ENCODE measurements at regions not wholly inside any gene's neighbourhood (a gene's known extent, or its start where the extent isn't known, plus 50 kb on each side); places are given as distances from the start of the nearest gene placed in this dataset.
A peak's percentile ranks its signal among the peaks of the same experiment; 100 is the strongest.
"Not testable (repeated sequence)": the region's sequence is repeated elsewhere in the genome, so short reads cannot be mapped to it uniquely, and the experiment has no call there.

DNA sequence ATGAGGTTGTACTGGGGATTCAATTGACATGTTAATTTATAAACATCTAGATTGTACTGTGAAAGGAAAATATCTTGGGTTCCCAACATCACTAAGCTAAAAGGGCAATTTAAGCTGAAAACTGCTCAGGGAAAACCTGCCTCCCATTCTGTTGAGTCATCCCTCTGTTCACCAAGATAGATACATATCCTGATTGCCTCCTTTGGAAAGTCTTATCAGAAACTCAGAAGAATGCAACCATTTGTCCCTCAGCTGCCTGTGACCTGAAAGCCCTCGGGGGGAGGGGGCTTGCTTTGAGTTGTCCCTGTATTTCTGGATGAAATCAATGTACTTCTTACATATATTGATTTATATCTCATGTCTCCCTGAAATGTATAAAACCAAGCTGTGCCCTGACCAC is 187.0 kb upstream of the ETV3 start:
- Mint-ChIP-seq H3K9me3 (peaks cover 1 to 6% of the 10 kb centered on the region in 2 donors), H3K27ac (no peak overlapping the region), H3K27me3 (ENCODE audit: low read depth) (peaks cover 9% of the 10 kb centered on the region), H3K4me3 (no peak overlapping the region), H3K36me3 (ENCODE audit: insufficient read depth in 2 of 2) (peaks cover 1 to 2% of the 10 kb centered on the region in 2 donors), H3K4me1 (ENCODE audit: low read depth) (no peaks in the 10 kb centered on the region)
- DNase-seq (no peak), ATAC-seq (replicated peaks in 1 of 2) (no peak)

DNA sequence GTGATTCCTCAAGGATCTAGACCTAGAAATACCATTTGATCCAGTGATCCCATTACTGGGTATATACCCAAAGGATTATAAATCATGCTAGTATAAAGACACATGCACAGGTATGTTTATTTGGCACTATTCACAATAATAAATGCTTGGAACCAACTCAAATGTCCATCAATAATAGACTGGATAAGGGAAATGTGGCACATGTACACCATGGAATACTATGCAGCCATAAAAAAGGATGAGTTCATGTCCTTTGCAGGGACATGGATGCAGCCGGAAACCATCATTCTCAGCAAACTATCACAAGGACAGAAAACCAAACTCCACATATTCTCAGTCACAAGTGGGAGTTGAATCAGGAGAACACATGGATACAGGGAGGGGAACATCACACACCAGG is 183.8 kb upstream of the ETV3 start:
- not testable (repeated sequence) for H3K4me3 Mint-ChIP-seq; H3K36me3 Mint-ChIP-seq (ENCODE audit: insufficient read depth in 2 of 2); H3K4me1 Mint-ChIP-seq (ENCODE audit: low read depth); H3K27ac Mint-ChIP-seq; ATAC-seq (replicated peaks in 1 of 2); H3K27me3 Mint-ChIP-seq (ENCODE audit: low read depth); DNase-seq
- peaks cover 15 to 16% of the 10 kb centered on the region in 2 donors for H3K9me3 Mint-ChIP-seq

DNA sequence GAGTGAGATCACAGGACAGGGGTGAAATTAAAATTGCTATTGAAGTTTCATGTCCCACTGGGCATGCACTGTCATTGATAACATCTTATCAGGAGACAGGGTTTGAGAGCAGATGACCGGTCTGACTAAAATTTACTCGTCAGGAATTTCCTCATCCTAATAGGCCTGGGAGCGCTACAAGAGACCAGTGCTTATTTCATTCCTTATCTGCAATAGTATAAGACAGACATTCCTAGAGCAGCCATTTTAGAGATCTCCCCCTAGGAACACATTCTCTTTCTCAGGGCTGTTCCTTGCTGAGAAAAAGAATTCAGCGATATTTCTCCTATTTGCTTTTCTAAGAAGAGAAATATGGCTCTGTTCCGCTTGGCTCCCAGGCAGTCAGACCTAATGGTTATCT is 181.4 kb upstream of the ETV3 start:
- peaks cover 7 to 10% of the 10 kb centered on the region in 2 donors for H3K36me3 Mint-ChIP-seq (ENCODE audit: insufficient read depth in 2 of 2)
- no peak for ATAC-seq (replicated peaks in 1 of 2)
- DNase-seq, result no peak
- no peak overlapping the region for H3K4me3 Mint-ChIP-seq
- H3K9me3 Mint-ChIP-seq, result peaks cover 20 to 21% of the 10 kb centered on the region in 2 donors
- no peak overlapping the region for H3K27ac Mint-ChIP-seq
- H3K27me3 Mint-ChIP-seq (ENCODE audit: low read depth), result peaks cover 13% of the 10 kb centered on the region
- H3K4me1 Mint-ChIP-seq (ENCODE audit: low read depth), result no peaks in the 10 kb centered on the region

DNA sequence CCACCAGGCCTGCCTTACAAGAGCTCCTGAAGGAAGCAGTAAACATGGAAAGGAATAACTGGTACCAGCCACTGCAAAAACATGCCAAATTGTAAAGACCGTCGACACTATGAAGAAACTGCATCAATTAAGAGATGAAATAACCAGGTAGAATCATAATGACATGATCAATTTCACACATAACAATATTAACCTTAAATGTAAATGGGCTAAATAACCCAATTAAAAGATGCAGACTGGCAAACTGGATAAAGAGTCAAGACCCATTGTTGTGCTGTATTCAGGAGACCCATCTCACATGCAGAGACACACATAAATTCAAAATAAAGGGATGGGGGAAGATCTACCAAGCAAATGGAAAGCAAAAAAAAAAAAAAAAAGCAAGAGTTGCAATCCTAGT is 179.0 kb upstream of the ETV3 start:
- not testable (repeated sequence) for H3K27ac Mint-ChIP-seq; ATAC-seq (replicated peaks in 1 of 2); DNase-seq; H3K4me3 Mint-ChIP-seq; H3K4me1 Mint-ChIP-seq (ENCODE audit: low read depth)
- Mint-ChIP-seq H3K9me3 (peaks cover 20 to 21% of the 10 kb centered on the region in 2 donors), H3K27me3 (ENCODE audit: low read depth) (peaks cover 26% of the 10 kb centered on the region), H3K36me3 (ENCODE audit: insufficient read depth in 2 of 2) (peaks cover 7 to 10% of the 10 kb centered on the region in 2 donors)

DNA sequence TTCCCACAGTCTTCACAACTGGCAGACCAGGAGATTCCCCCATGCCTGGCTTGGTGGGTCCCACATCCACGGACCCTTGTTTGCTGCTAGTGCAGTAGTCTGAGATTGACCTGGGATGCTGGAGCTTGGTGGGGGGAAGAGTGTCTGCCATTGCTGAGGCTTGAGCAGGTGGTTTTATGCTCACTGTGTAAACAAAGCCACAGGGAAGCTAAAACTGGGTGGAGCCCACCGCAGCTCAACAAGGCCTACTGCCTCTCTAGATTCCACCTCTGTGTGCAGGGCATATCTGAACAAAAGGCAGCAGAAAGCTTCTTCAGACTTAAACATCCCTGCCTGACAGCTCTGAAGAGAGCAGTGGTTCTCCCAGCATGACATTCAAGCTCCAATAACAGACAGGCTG is 177.3 kb upstream of the ETV3 start:
- Mint-ChIP-seq H3K4me1 (ENCODE audit: low read depth) (no peaks in the 10 kb centered on the region), H3K9me3 (peaks cover 16 to 21% of the 10 kb centered on the region in 2 donors), H3K36me3 (ENCODE audit: insufficient read depth in 2 of 2) (peaks cover 6 to 10% of the 10 kb centered on the region in 2 donors), H3K4me3 (no peak overlapping the region), H3K27me3 (ENCODE audit: low read depth) (peaks cover 39% of the 10 kb centered on the region), H3K27ac (no peak overlapping the region)
- ATAC-seq (replicated peaks in 1 of 2) (no peak), DNase-seq (no peak)

DNA sequence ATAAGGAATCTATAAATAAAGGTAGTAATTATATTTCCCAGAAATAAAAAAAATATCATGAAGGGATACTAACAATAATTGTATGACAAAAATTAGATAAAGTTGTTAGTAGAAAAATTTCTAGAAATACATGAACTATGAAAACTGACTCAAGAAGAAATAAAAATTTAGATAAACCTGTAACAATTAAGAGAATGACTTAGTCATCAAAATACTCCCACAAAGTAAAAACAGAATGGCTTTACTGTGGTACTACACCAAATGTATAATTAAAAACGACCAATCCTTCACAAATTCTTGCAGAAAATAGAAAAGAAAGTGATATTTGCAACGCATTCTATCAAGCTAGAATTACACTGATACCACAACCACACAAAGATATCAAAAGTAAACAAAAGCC is 176.2 kb upstream of the ETV3 start:
- H3K4me3 Mint-ChIP-seq, result no peak overlapping the region
- no peak for ATAC-seq (replicated peaks in 1 of 2)
- H3K36me3 Mint-ChIP-seq (ENCODE audit: insufficient read depth in 2 of 2), result peaks cover 6 to 8% of the 10 kb centered on the region in 2 donors
- no peak for DNase-seq
- H3K4me1 Mint-ChIP-seq (ENCODE audit: low read depth), result no peaks in the 10 kb centered on the region
- H3K9me3 Mint-ChIP-seq, result peaks cover 16 to 19% of the 10 kb centered on the region in 2 donors
- no peak overlapping the region for H3K27ac Mint-ChIP-seq
- peaks cover 44% of the 10 kb centered on the region for H3K27me3 Mint-ChIP-seq (ENCODE audit: low read depth)

DNA sequence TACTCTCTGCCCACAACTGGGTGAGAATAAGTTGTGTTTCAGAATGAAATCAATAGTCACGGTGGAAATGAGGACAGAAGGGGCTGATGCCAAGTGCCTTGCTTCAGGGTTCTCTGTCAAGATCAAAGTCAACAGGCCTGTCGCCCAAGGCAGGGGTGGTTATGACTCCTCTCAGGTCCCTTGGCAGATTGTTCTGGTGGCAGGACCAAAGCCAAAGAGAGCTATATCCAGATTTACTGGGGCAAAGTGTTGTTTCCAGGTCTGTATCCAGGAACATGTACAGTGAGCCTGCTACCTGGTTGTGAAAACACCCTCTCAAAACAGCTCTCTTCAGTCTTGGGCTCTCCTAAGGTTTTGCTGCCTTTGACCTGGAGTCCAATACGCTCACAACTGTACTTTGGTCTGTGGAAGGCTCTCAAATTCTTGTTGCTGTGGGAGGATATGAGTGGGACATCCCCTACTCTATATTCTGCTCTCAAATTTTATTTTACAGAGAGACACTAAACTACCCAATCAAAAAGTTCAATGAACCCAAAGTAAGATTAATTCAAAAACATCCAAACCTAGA is 175.1 kb upstream of the ETV3 start:
- Mint-ChIP-seq H3K4me3 (no peak overlapping the region), H3K9me3 (peaks cover 15 to 16% of the 10 kb centered on the region in 2 donors), H3K4me1 (ENCODE audit: low read depth) (no peaks in the 10 kb centered on the region), H3K27me3 (ENCODE audit: low read depth) (peaks cover 54% of the 10 kb centered on the region), H3K27ac (no peak overlapping the region), H3K36me3 (ENCODE audit: insufficient read depth in 2 of 2) (peaks cover 5 to 6% of the 10 kb centered on the region in 2 donors)
- no peak for DNase-seq
- no peak for ATAC-seq (replicated peaks in 1 of 2)

DNA sequence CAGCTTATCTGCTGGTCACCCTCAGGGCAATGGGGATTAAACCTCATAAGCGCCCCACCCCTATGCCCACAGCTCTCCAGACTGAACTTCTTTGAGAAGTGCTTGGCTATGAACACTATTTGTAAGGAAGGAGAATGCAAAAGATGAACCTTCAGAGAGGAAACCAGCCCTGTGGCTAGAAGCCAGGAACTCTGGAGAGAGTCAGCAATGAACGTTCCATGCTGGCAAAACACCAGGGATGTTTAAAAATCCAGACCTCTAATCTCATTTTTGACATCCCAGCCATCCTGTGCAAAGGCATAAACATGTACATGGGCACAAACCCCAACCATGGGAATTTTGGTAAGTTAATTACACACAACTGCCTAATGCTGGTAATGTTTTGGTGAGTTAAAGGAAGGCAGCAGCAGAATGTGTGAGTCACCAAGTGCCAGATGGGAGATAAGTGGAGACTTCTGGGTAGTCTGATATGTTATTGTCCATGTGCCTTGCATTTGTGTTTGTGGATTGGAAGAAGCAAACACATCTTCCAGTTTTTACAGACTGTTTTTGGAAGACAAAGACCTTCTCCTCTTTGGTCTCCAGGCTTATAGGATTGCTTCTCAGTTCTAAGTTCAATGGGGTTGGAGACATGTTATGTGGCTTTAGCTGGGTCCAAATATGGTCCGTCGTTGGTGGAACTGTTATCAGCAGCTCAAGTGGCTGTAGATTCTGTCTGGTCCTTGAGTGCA is 174.1 kb upstream of the ETV3 start:
- Mint-ChIP-seq H3K4me1 (ENCODE audit: low read depth) (no peaks in the 10 kb centered on the region), H3K36me3 (ENCODE audit: insufficient read depth in 2 of 2) (peaks cover 1 to 2% of the 10 kb centered on the region in 2 donors), H3K9me3 (peaks cover 7 to 8% of the 10 kb centered on the region in 2 donors), H3K27ac (no peak overlapping the region), H3K4me3 (no peak overlapping the region), H3K27me3 (ENCODE audit: low read depth) (peaks cover 55% of the 10 kb centered on the region)
- ATAC-seq (replicated peaks in 1 of 2), result no peak
- no peak for DNase-seq

DNA sequence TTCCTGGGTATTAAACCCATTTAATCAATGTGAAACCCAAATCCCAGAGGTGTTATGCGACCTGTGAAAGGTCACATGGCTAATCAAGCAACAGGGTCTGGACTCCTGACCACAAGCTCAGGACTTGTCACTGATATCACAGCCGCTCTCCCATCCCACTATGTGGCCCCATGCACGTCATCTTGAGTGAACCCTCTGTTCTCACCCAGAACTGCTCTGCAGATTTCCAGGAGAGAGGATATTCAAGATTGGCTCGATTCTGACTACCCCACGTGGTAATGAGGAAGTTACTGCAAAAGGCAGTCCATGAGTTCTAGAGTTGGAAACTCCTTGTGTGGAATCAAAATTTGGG is 173.5 kb upstream of the ETV3 start:
- H3K27ac Mint-ChIP-seq, result no peak overlapping the region
- ATAC-seq (replicated peaks in 1 of 2) (no peak), DNase-seq (no peak)
- peaks cover 59% of the 10 kb centered on the region for H3K27me3 Mint-ChIP-seq (ENCODE audit: low read depth)
- peaks cover 1 to 2% of the 10 kb centered on the region in 2 donors for H3K36me3 Mint-ChIP-seq (ENCODE audit: insufficient read depth in 2 of 2)
- H3K4me1 Mint-ChIP-seq (ENCODE audit: low read depth), result no peaks in the 10 kb centered on the region
- peaks cover 3 to 4% of the 10 kb centered on the region in 2 donors for H3K9me3 Mint-ChIP-seq
- H3K4me3 Mint-ChIP-seq, result no peak overlapping the region

DNA sequence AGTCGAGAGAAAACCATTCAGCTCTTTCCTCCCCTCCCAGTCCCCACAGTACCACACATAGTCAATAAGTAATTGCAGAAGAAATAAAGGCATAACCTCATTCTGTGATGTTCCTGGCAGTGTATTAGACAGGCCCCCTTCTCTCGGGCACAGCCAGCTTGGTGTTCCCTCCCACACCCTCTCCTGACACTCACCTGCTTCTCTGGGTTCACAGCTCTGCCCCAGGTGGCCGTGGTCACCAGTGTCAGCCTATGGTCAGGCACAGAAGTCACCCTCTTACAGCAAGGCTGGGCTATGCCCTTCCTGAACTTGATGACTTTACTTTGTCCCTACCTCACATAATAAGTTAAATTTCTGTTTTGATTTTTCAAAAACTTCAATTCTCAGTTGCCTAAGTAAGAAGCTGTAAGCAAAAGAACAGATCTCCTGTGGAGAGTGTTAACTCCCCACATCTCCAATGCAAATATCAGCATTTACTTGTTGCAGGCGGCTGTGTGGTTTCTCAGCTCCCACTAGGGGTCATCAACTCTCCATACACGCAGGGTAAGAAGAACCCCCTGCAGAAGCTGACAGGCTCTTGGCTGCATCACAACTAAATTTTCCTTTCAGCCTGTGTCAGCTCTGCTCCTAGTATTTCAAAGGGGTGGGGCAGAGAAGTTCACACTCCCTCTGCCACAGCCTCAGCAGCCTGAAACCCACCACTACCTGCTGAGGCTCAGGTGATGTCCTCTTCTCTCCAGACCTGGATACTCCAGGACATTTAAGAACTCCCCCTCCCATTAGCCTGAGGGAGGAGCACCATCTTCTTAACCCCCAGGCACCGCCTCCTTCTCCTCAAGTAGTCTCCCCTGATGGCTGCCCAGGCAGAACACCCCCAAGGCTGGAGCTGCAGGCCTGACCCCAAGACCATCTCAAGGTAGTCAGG is 172.9 kb upstream of the ETV3 start:
- ATAC-seq (replicated peaks in 1 of 2); H3K27ac Mint-ChIP-seq; H3K9me3 Mint-ChIP-seq; DNase-seq; H3K36me3 Mint-ChIP-seq (ENCODE audit: insufficient read depth in 2 of 2); H3K4me1 Mint-ChIP-seq (ENCODE audit: low read depth); H3K4me3 Mint-ChIP-seq: not testable (repeated sequence)
- peaks cover 59% of the 10 kb centered on the region for H3K27me3 Mint-ChIP-seq (ENCODE audit: low read depth)

DNA sequence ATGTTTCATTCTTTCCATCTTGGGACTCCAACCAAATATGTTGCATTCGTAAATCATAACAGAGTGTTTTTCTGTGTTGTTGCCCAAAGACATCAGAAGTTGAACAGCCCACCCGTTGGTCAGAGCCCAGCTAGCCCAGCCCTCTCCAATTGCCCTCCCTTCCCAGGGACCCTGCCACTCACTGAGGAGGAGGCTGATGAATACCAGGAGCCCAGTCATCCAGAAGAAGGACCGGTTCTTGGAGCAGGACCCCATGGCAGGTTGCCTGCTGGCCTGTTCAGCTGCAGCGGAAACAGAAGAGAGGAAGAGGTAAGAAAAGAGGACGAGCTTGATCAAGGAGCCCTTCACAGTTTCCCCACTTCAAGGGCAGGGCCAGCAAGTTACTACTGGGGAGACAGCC is 172.2 kb upstream of the ETV3 start:
- ATAC-seq (replicated peaks in 1 of 2), result no peak
- no peak for DNase-seq
- Mint-ChIP-seq H3K4me1 (ENCODE audit: low read depth) (no peaks in the 10 kb centered on the region), H3K4me3 (no peak overlapping the region), H3K9me3 (no peaks in the 10 kb centered on the region), H3K36me3 (ENCODE audit: insufficient read depth in 2 of 2) (no peaks in the 10 kb centered on the region), H3K27me3 (ENCODE audit: low read depth) (peaks cover 59% of the 10 kb centered on the region), H3K27ac (no peak overlapping the region)

DNA sequence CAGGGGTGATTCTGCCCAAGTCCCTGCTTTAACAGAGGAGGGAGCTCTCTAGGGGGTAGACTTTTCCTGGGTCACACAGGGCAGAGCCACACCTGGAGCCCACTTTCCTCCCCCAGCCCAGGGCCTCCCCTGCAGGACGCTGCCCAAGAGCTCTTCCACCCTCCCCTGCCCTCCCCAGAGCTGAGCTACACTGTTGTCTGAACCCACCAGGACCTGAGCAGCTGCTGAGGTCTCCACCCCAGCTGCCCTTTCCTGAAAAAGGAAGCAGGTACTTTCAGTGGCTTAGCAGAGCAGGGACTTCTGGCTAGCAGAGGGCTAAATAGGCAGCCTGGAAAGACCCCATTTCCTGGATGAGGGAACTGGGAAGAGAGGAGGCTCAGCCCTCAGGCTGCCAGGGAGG is 169.3 kb upstream of the ETV3 start:
- no peaks in the 10 kb centered on the region for H3K4me1 Mint-ChIP-seq (ENCODE audit: low read depth)
- ATAC-seq (replicated peaks in 1 of 2) (no peak), DNase-seq (no peak)
- peaks cover 46% of the 10 kb centered on the region for H3K27me3 Mint-ChIP-seq (ENCODE audit: low read depth)
- H3K36me3 Mint-ChIP-seq (ENCODE audit: insufficient read depth in 2 of 2), result no peaks in the 10 kb centered on the region
- no peak overlapping the region for H3K27ac Mint-ChIP-seq
- no peak overlapping the region for H3K4me3 Mint-ChIP-seq
- H3K9me3 Mint-ChIP-seq, result no peaks in the 10 kb centered on the region

DNA sequence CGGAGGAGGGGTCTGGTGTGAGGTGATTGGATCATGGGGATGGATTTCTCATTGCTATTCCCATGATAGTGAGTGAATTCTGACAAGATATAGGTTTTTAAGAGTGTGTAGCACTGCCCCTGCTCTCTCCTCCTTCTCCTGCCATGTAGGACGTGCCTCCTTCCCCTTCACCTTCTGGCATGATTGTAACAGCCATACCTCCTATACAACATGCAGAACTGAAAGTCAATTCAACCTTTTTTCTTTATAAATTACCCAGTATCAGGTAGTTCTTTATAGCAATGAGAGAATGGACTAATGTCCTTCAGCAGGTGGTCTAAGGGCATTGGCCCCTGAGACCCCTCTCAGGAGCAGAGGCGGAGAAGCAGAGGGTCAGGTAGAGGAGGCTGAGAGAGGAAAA is 168.7 kb upstream of the ETV3 start:
- H3K36me3 Mint-ChIP-seq (ENCODE audit: insufficient read depth in 2 of 2), result no peaks in the 10 kb centered on the region
- no peak for ATAC-seq (replicated peaks in 1 of 2)

More for the DNA sequence above, 168.7 kb upstream of the ETV3 start:
- Mint-ChIP-seq H3K4me3 (no peak overlapping the region), H3K4me1 (ENCODE audit: low read depth) (no peaks in the 10 kb centered on the region), H3K27ac (peak overlapping the region; percentile 48), H3K9me3 (no peaks in the 10 kb centered on the region), H3K27me3 (ENCODE audit: low read depth) (peaks cover 42% of the 10 kb centered on the region)
- DNase-seq, result no peak
